Cardiac muscle cell (in vitro differentiated cells and primary cell): ENCODE measurements at regions not wholly inside any gene's neighbourhood (a gene's known extent, or its start where the extent isn't known, plus 50 kb on each side); places are given as distances from the start of the nearest gene placed in this dataset.

Experiments
- DNase-seq, 2 donors: peaks; one replicate each; pipeline versions ENCODE4 v3.0.0 to v3.0.0-alpha.2; 2010 to 2017; ENCODE audit warnings: low read depth in 1 of 2, low spot score in 1 of 2
- H3K27ac ChIP-seq: fragments of 200-600 bp; sonication (generic); 2 replicates; pipeline ENCODE4 v1.5.1; 2016
- H3K27me3 ChIP-seq: fragments of 200-600 bp; sonication (generic); 2 replicates; pipeline ENCODE4 v1.6.0; 2016; ENCODE audit warnings: control low read depth
- H3K36me3 ChIP-seq: fragments of 200-600 bp; sonication (generic); 2 replicates; pipeline ENCODE4 v1.5.1; 2016; ENCODE audit warnings: control low read depth
- H3K4me1 ChIP-seq: fragments of 200-600 bp; sonication (generic); 2 replicates; pipeline ENCODE4 v1.8.1; 2017; ENCODE audit warnings: low read depth, mild to moderate bottlenecking, mixed run types
- H3K4me3 ChIP-seq: fragments of 200-600 bp; sonication (generic); 2 replicates; pipeline ENCODE4 v1.5.1; 2016; ENCODE audit warnings: mild to moderate bottlenecking
- H3K9me3 ChIP-seq: fragments of 200-600 bp; sonication (generic); 2 replicates; pipeline ENCODE4 v1.5.1; 2017; ENCODE audit warnings: low read depth, mild to moderate bottlenecking, control low read depth
- CTCF ChIP-seq: IDR thresholded peaks from 2 replicates; pipeline ENCODE4 v1.5.1; 2012; ENCODE audit warnings: low read depth, mild to moderate bottlenecking, low read length

DNA sequence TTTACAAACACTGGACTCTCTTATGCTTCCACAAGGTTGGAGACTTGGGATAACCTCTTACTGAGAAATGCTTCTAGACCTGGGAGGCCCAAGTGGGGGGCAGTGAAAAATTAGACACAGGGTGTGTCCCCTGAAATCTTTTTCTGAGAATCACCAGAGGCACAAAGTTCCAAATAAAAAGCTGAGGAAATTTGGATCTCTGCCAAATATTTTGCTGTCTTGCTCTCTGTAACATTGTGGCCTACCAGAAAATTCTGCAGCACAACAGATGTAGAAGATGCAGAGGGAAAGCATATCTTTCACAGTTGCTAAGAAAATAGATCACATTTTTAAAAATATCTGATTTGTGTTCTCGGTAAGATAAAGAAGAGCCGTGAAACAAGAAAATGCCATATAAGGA, 849.4 kb downstream of the CCSER2 start:
- Histone ChIP-seq H3K27me3 (no peaks in the 10 kb centered on the region), H3K9me3 (no peaks in the 10 kb centered on the region), H3K36me3 (no peaks in the 10 kb centered on the region), H3K4me3 (no peak overlapping the region), H3K27ac (peak overlapping the region; percentile 69), H3K4me1 (peaks cover 14% of the 10 kb centered on the region)
- peak in 1 of 2 donors; percentile 36 for DNase-seq
- TF ChIP-seq CTCF: no peak

- no peak for DNase-seq
- H3K27me3 ChIP-seq: no peaks in the 10 kb centered on the region
- no peak overlapping the region for H3K4me3 ChIP-seq
- no peak overlapping the region for H3K27ac ChIP-seq
- no peaks in the 10 kb centered on the region for H3K36me3 ChIP-seq
- no peaks in the 10 kb centered on the region for H3K4me1 ChIP-seq
- no peak for TF ChIP-seq CTCF
- H3K9me3 ChIP-seq: no peaks in the 10 kb centered on the region
Measured at GRCh38 chr10:85187047-85187446, 858.7 kb downstream of the CCSER2 start.

GRCh38 chr10:85188770-85189484, 860.5 kb downstream of the CCSER2 start:
- no peak overlapping the region for H3K27ac ChIP-seq
- no peak for DNase-seq
- H3K9me3 ChIP-seq: no peaks in the 10 kb centered on the region
- H3K4me3 ChIP-seq: no peak overlapping the region
- no peaks in the 10 kb centered on the region for H3K27me3 ChIP-seq
- no peak for TF ChIP-seq CTCF
- H3K4me1 ChIP-seq: no peaks in the 10 kb centered on the region
- no peaks in the 10 kb centered on the region for H3K36me3 ChIP-seq

- no peak for TF ChIP-seq CTCF
- H3K27ac ChIP-seq: no peak overlapping the region
Measured at GRCh38 chr10:85193796-85194195, 865.4 kb downstream of the CCSER2 start.

DNA sequence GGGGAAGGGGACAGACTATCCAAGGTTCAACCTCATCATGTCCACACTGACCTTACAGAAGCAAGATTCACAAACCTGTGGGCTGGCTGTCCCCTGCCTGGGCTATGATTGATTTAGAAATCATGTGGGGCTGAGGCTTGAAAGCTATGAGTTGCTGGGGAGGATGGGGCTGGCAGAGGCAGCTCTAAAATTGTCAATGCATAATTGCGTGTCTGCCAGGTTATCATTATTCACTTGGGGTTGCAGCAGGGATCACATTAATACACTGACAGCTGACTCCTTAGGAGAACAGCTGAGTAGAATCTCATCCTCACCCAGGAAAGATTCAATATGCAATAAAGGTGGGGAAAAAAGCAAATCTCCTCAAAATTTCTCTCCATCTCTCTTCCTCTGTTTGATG, 866.3 kb downstream of the CCSER2 start:
- DNase-seq: no peak
- TF ChIP-seq CTCF: no peak
- Histone ChIP-seq H3K4me3 (no peak overlapping the region), H3K9me3 (no peaks in the 10 kb centered on the region), H3K36me3 (no peaks in the 10 kb centered on the region), H3K27ac (no peak overlapping the region), H3K4me1 (no peaks in the 10 kb centered on the region), H3K27me3 (no peaks in the 10 kb centered on the region)

More at GRCh38 chr10:85193796-85194195, 865.4 kb downstream of the CCSER2 start:
- DNase-seq: no peak
- H3K9me3 ChIP-seq: no peaks in the 10 kb centered on the region
- H3K36me3 ChIP-seq: no peaks in the 10 kb centered on the region
- H3K4me3 ChIP-seq: no peak overlapping the region
- no peaks in the 10 kb centered on the region for H3K27me3 ChIP-seq
- no peaks in the 10 kb centered on the region for H3K4me1 ChIP-seq
